Neural progenitor cell (in vitro differentiated cells): ENCODE measurements at regions not wholly inside any gene's neighbourhood (a gene's known extent, or its start where the extent isn't known, plus 50 kb on each side); places are given as distances from the start of the nearest gene placed in this dataset.
"Not testable (repeated sequence)": the region's sequence is repeated elsewhere in the genome, so short reads cannot be mapped to it uniquely, and the experiment has no call there.

Source experiments
- DNase-seq: peaks from one replicate; pipeline ENCODE4 v3.0.0-alpha.2; 2016; ENCODE audit warnings: low spot score
- H2AFZ ChIP-seq: fragments of 200-600 bp; sonication (generic); replicated peaks from 2 replicates; pipeline ENCODE4 v1.6.1; 2016; ENCODE audit warnings: antibody characterized with exemption
- H3F3A ChIP-seq: fragments of 200-600 bp; sonication (generic); 2 replicates; pipeline ENCODE4 v1.6.1; 2016; ENCODE audit warnings: antibody characterized with exemption, low read depth
- H3K27ac ChIP-seq: fragments of 200-600 bp; sonication (generic); 2 replicates; pipeline ENCODE4 v1.5.1; 2016; ENCODE audit warnings: mild to moderate bottlenecking
- H3K27me3 ChIP-seq: fragments of 200-600 bp; sonication (generic); 2 replicates; pipeline ENCODE4 v1.6.1; 2016; ENCODE audit warnings: mild to moderate bottlenecking, moderate library complexity
- H3K36me3 ChIP-seq: fragments of 200-600 bp; sonication (generic); 2 replicates; pipeline ENCODE4 v1.5.1; 2016
- H3K4me1 ChIP-seq: fragments of 200-600 bp; sonication (generic); 2 replicates; pipeline ENCODE4 v1.6.1; 2016; ENCODE audit warnings: mixed run types
- H3K4me2 ChIP-seq: fragments of 200-600 bp; sonication (generic); 2 replicates; pipeline ENCODE4 v1.6.1; 2016
- H3K4me3 ChIP-seq: fragments of 200-600 bp; sonication (generic); 2 replicates; pipeline ENCODE4 v1.5.1; 2016
- H3K79me2 ChIP-seq: fragments of 200-600 bp; sonication (generic); 2 replicates; pipeline ENCODE4 v1.6.1; 2016; ENCODE audit warnings: low read depth
- H3K9ac ChIP-seq: fragments of 200-600 bp; sonication (generic); 2 replicates; pipeline ENCODE4 v1.6.1; 2016
- H3K9me3 ChIP-seq: fragments of 200-600 bp; sonication (generic); 2 replicates; pipeline ENCODE4 v1.5.1; 2016; ENCODE audit warnings: low read depth
- H4K20me1 ChIP-seq: fragments of 200-600 bp; sonication (generic); 2 replicates; pipeline ENCODE4 v1.6.1; 2016; ENCODE audit warnings: low read depth
- H3K27ac Mint-ChIP-seq: 3 replicates; pipeline ENCODE4 v1.8.0; 2021; ENCODE audit warnings: mixed read lengths
- H3K27me3 Mint-ChIP-seq: 2 replicates; pipeline ENCODE4 v1.8.0; 2022; ENCODE audit warnings: low read depth, mild to moderate bottlenecking, inconsistent platforms, moderate library complexity, mixed read lengths; ENCODE audit not compliant: insufficient read depth
- H3K36me3 Mint-ChIP-seq: 3 replicates; pipeline ENCODE4 v1.8.0; 2021; ENCODE audit warnings: mixed read lengths
- H3K4me1 Mint-ChIP-seq: 3 replicates; pipeline ENCODE4 v1.8.0; 2021; ENCODE audit warnings: mixed read lengths
- H3K4me3 Mint-ChIP-seq: 3 replicates; pipeline ENCODE4 v1.8.0; 2021; ENCODE audit warnings: mild to moderate bottlenecking, moderate library complexity, mixed read lengths
- H3K9me3 Mint-ChIP-seq: 3 replicates; pipeline ENCODE4 v1.8.0; 2020; ENCODE audit warnings: mixed read lengths
- EZH2 ChIP-seq: fragments of 200-600 bp; sonication (generic); IDR thresholded peaks from 2 replicates; pipeline ENCODE4 v1.6.1; 2017; ENCODE audit warnings: antibody characterized with exemption, mild to moderate bottlenecking, moderate library complexity
- EZH2phosphoT487 ChIP-seq: fragments of 200-600 bp; sonication (generic); IDR thresholded peaks from 2 replicates; pipeline ENCODE4 v1.6.1; 2017; ENCODE audit warnings: antibody characterized with exemption
- TF ChIP-seq, protein P1 (sequence below): fragments of 200-600 bp; sonication (generic); IDR thresholded peaks from 2 replicates; pipeline ENCODE4 v1.5.1; 2017; ENCODE audit warnings: antibody characterized with exemption, mild to moderate bottlenecking

DNA sequence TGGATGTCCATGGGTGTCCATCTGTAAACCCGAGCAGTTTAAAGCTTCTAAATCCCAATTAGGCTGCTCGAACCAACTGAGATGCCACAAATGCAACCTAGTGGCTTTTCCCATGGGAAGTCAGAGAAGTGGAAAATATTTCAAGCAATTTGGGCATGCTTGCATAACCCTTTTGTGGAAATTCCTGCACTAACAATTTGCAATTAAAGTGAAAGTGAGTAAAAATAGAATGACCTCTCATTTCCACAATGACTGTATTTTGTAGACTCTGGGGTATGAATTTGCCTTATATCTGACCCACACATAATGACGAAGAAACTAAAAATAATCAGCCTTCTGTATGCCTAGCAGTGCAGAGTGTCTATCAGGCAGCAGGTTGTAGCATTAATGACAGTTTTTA lies 91.8 kb upstream of the TSC22D1 start:
- Histone ChIP-seq H3K9ac (no peak overlapping the region), H4K20me1 (no peaks in the 10 kb centered on the region), H3K79me2 (no peaks in the 10 kb centered on the region), H3K4me1 (peaks cover 47% of the 10 kb centered on the region), H3K9me3 (no peaks in the 10 kb centered on the region), H3K4me2 (peak overlapping the region; percentile 66), H3F3A (peaks cover 28% of the 10 kb centered on the region), H2AFZ (no peak overlapping the region), H3K27ac (peak overlapping the region; percentile 88), H3K27me3 (no peaks in the 10 kb centered on the region), H3K36me3 (no peaks in the 10 kb centered on the region), H3K4me3 (no peak overlapping the region)
- TF ChIP-seq EZH2 (no peak), EZH2phosphoT487 (no peak)
- TF ChIP-seq, protein P1, sequence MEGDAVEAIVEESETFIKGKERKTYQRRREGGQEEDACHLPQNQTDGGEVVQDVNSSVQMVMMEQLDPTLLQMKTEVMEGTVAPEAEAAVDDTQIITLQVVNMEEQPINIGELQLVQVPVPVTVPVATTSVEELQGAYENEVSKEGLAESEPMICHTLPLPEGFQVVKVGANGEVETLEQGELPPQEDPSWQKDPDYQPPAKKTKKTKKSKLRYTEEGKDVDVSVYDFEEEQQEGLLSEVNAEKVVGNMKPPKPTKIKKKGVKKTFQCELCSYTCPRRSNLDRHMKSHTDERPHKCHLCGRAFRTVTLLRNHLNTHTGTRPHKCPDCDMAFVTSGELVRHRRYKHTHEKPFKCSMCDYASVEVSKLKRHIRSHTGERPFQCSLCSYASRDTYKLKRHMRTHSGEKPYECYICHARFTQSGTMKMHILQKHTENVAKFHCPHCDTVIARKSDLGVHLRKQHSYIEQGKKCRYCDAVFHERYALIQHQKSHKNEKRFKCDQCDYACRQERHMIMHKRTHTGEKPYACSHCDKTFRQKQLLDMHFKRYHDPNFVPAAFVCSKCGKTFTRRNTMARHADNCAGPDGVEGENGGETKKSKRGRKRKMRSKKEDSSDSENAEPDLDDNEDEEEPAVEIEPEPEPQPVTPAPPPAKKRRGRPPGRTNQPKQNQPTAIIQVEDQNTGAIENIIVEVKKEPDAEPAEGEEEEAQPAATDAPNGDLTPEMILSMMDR: no peak
- Mint-ChIP-seq H3K27ac (no peak overlapping the region), H3K36me3 (no peaks in the 10 kb centered on the region), H3K4me1 (peaks cover 12% of the 10 kb centered on the region), H3K9me3 (no peaks in the 10 kb centered on the region), H3K27me3 (no peaks in the 10 kb centered on the region), H3K4me3 (no peak overlapping the region)
- peak; percentile 78 for DNase-seq

- H3K79me2 ChIP-seq, H3K9me3 ChIP-seq, H3K4me2 ChIP-seq, H3K4me3 Mint-ChIP-seq, H4K20me1 ChIP-seq, H2AFZ ChIP-seq, H3K27ac ChIP-seq, H3K9ac ChIP-seq, H3K9me3 Mint-ChIP-seq, H3K36me3 Mint-ChIP-seq, H3K4me3 ChIP-seq, H3K36me3 ChIP-seq, DNase-seq, H3K27ac Mint-ChIP-seq, H3K27me3 ChIP-seq, H3K27me3 Mint-ChIP-seq: not testable (repeated sequence)
- H3K4me1 ChIP-seq: peaks cover 47% of the 10 kb centered on the region
- H3F3A ChIP-seq: peaks cover 28% of the 10 kb centered on the region
- peaks cover 12% of the 10 kb centered on the region for H3K4me1 Mint-ChIP-seq
Observed at GRCh38 chr13:44666538-44666937, 90.4 kb upstream of the TSC22D1 start.

GRCh38 chr13:44664308-44664707 lies 88.2 kb upstream of the TSC22D1 start:
- Histone ChIP-seq H3K4me3 (no peak overlapping the region), H3K79me2 (no peaks in the 10 kb centered on the region), H3K4me2 (peak overlapping the region; percentile 56), H3K27me3 (no peaks in the 10 kb centered on the region), H3K9me3 (no peaks in the 10 kb centered on the region), H3K4me1 (peaks cover 46% of the 10 kb centered on the region), H2AFZ (no peak overlapping the region), H4K20me1 (no peaks in the 10 kb centered on the region), H3K9ac (no peak overlapping the region), H3K27ac (peak overlapping the region; percentile 10), H3K36me3 (no peaks in the 10 kb centered on the region), H3F3A (peaks cover 28% of the 10 kb centered on the region)
- DNase-seq: peak; percentile 62
- Mint-ChIP-seq H3K36me3 (no peaks in the 10 kb centered on the region), H3K4me3 (no peak overlapping the region), H3K27ac (no peak overlapping the region), H3K4me1 (peaks cover 12% of the 10 kb centered on the region), H3K9me3 (no peaks in the 10 kb centered on the region), H3K27me3 (peaks cover 2% of the 10 kb centered on the region)
- no peak for TF ChIP-seq EZH2
- TF ChIP-seq, protein P1: no peak
- no peak for TF ChIP-seq EZH2phosphoT487

- H3K4me3 ChIP-seq: no peak overlapping the region
- no peak overlapping the region for H3K27ac Mint-ChIP-seq
- peaks cover 15% of the 10 kb centered on the region for H3F3A ChIP-seq
- no peaks in the 10 kb centered on the region for H4K20me1 ChIP-seq
- no peaks in the 10 kb centered on the region for H3K36me3 Mint-ChIP-seq
- no peaks in the 10 kb centered on the region for H3K9me3 Mint-ChIP-seq
- H2AFZ ChIP-seq: no peak overlapping the region
- no peaks in the 10 kb centered on the region for H3K9me3 ChIP-seq
- H3K4me1 Mint-ChIP-seq: peaks cover 12% of the 10 kb centered on the region
- H3K4me1 ChIP-seq: peaks cover 28% of the 10 kb centered on the region
- DNase-seq: no peak
- no peaks in the 10 kb centered on the region for H3K27me3 ChIP-seq
- H3K9ac ChIP-seq: no peak overlapping the region
- no peak for TF ChIP-seq EZH2phosphoT487
- TF ChIP-seq, protein P1: no peak
- no peak for TF ChIP-seq EZH2
- H3K79me2 ChIP-seq: no peaks in the 10 kb centered on the region
- peaks cover 2% of the 10 kb centered on the region for H3K27me3 Mint-ChIP-seq
- no peak overlapping the region for H3K4me2 ChIP-seq
- no peak overlapping the region for H3K4me3 Mint-ChIP-seq
- H3K36me3 ChIP-seq: no peaks in the 10 kb centered on the region
- no peak overlapping the region for H3K27ac ChIP-seq
Observed at GRCh38 chr13:44662515-44662914, 86.4 kb upstream of the TSC22D1 start.
